Stomach smooth muscle (tissue), 2 donors: ENCODE measurements at regions not wholly inside any gene's neighbourhood (a gene's known extent, or its start where the extent isn't known, plus 50 kb on each side); places are given as distances from the start of the nearest gene placed in this dataset.
A peak's percentile ranks its signal among the peaks of the same experiment; 100 is the strongest.

Experiments used
- H3K27ac ChIP-seq: one replicate; pipeline ENCODE4 v1.7.0; 2013; ENCODE audit warnings: mild to moderate bottlenecking, low read length, inconsistent platforms
- H3K27me3 ChIP-seq, 2 donors: one replicate each; pipeline ENCODE4 v1.7.0; 2013; ENCODE audit warnings: low read length in 2 of 2; ENCODE audit not compliant: insufficient read depth in 2 of 2, control insufficient read depth in 1 of 2
- H3K36me3 ChIP-seq, 2 donors: one replicate each; pipeline ENCODE4 v1.7.0; 2013; ENCODE audit warnings: low read length in 2 of 2; ENCODE audit not compliant: control insufficient read depth in 2 of 2, insufficient read depth in 2 of 2
- H3K4me1 ChIP-seq: one replicate; pipeline ENCODE4 v1.7.0; 2013; ENCODE audit warnings: low read length; ENCODE audit not compliant: control insufficient read depth, insufficient read depth
- H3K4me3 ChIP-seq, 2 donors: one replicate each; pipeline ENCODE4 v1.7.0; 2013; ENCODE audit warnings: low read length in 2 of 2
- H3K9ac ChIP-seq, 2 donors: one replicate each; pipeline ENCODE4 v1.7.0; 2013; ENCODE audit warnings: low read length in 2 of 2, mild to moderate bottlenecking in 1 of 2
- H3K9me3 ChIP-seq, 2 donors: one replicate each; pipeline ENCODE4 v1.7.0; 2013; ENCODE audit warnings: low read length in 2 of 2; ENCODE audit not compliant: control insufficient read depth in 2 of 2
- donor health status: healthy.
- donor health status: Pancreatic carcinoma.

GRCh38 chr15:39340903-39341645 lies 239.8 kb upstream of the THBS1 start:
- Histone ChIP-seq H3K9me3 (peaks cover 0 to 6% of the 10 kb centered on the region in 2 donors), H3K36me3 (no peaks in the 10 kb centered on the region), H3K27ac (no peak overlapping the region), H3K9ac (no peak overlapping the region), H3K27me3 (no peaks in the 10 kb centered on the region), H3K4me3 (no peak overlapping the region), H3K4me1 (peaks cover 11% of the 10 kb centered on the region)

GRCh38 chr15:39344662-39345141 lies 236.2 kb upstream of the THBS1 start:
- no peaks in the 10 kb centered on the region for H3K36me3 ChIP-seq
- no peak overlapping the region for H3K4me3 ChIP-seq
- H3K27me3 ChIP-seq, result no peaks in the 10 kb centered on the region
- peaks cover 0 to 6% of the 10 kb centered on the region in 2 donors for H3K9me3 ChIP-seq
- H3K27ac ChIP-seq, result no peak overlapping the region
- H3K4me1 ChIP-seq, result no peaks in the 10 kb centered on the region
- no peak overlapping the region for H3K9ac ChIP-seq

GRCh38 chr15:39345176-39345575 lies 235.7 kb upstream of the THBS1 start:
- no peak overlapping the region for H3K27ac ChIP-seq
- peaks cover 0 to 6% of the 10 kb centered on the region in 2 donors for H3K9me3 ChIP-seq
- H3K9ac ChIP-seq, result no peak overlapping the region
- H3K4me1 ChIP-seq, result no peaks in the 10 kb centered on the region
- H3K36me3 ChIP-seq, result no peaks in the 10 kb centered on the region
- H3K4me3 ChIP-seq, result no peak overlapping the region
- H3K27me3 ChIP-seq, result no peaks in the 10 kb centered on the region

GRCh38 chr15:39347453-39347852 lies 233.4 kb upstream of the THBS1 start:
- no peak overlapping the region for H3K4me3 ChIP-seq
- H3K36me3 ChIP-seq, result no peaks in the 10 kb centered on the region

GRCh38 chr15:39350785-39351184 lies 230.1 kb upstream of the THBS1 start:
- Histone ChIP-seq H3K4me3 (no peak overlapping the region), H3K9ac (no peak overlapping the region), H3K27ac (no peak overlapping the region), H3K9me3 (no peaks in the 10 kb centered on the region), H3K27me3 (no peaks in the 10 kb centered on the region), H3K4me1 (peaks cover 3% of the 10 kb centered on the region), H3K36me3 (no peaks in the 10 kb centered on the region)

More at GRCh38 chr15:39347453-39347852, 233.4 kb upstream of the THBS1 start:
- peaks cover 0 to 3% of the 10 kb centered on the region in 2 donors for H3K9me3 ChIP-seq
- H3K4me1 ChIP-seq, result no peaks in the 10 kb centered on the region
- no peaks in the 10 kb centered on the region for H3K27me3 ChIP-seq
- H3K27ac ChIP-seq, result no peak overlapping the region
- H3K9ac ChIP-seq, result no peak overlapping the region

- Histone ChIP-seq H3K27ac (no peak overlapping the region), H3K36me3 (no peaks in the 10 kb centered on the region), H3K4me3 (no peak overlapping the region), H3K27me3 (no peaks in the 10 kb centered on the region), H3K4me1 (peaks cover 8% of the 10 kb centered on the region), H3K9ac (no peak overlapping the region), H3K9me3 (no peaks in the 10 kb centered on the region)
These were observed 226.7 kb upstream of the THBS1 start for GRCh38 chr15:39354189-39354588.

GRCh38 chr15:39357480-39358268 lies 223.2 kb upstream of the THBS1 start:
- no peak overlapping the region for H3K9ac ChIP-seq
- no peaks in the 10 kb centered on the region for H3K27me3 ChIP-seq
- H3K4me1 ChIP-seq, result peaks cover 8% of the 10 kb centered on the region
- H3K36me3 ChIP-seq, result no peaks in the 10 kb centered on the region
- peak overlapping the region in 1 of 2 donors; percentile 17 for H3K4me3 ChIP-seq
- H3K27ac ChIP-seq, result peak overlapping the region; percentile 53
- no peaks in the 10 kb centered on the region for H3K9me3 ChIP-seq

GRCh38 chr15:39358441-39359041 lies 222.3 kb upstream of the THBS1 start:
- Histone ChIP-seq H3K4me3 (no peak overlapping the region), H3K9ac (no peak overlapping the region), H3K4me1 (peaks cover 8% of the 10 kb centered on the region), H3K27ac (peak overlapping the region; percentile 53), H3K36me3 (no peaks in the 10 kb centered on the region), H3K9me3 (no peaks in the 10 kb centered on the region), H3K27me3 (no peaks in the 10 kb centered on the region)

- no peak overlapping the region for H3K9ac ChIP-seq
- H3K9me3 ChIP-seq, result no peaks in the 10 kb centered on the region
- no peak overlapping the region for H3K4me3 ChIP-seq
- no peaks in the 10 kb centered on the region for H3K36me3 ChIP-seq
- no peaks in the 10 kb centered on the region for H3K27me3 ChIP-seq
- no peak overlapping the region for H3K27ac ChIP-seq
- peaks cover 8% of the 10 kb centered on the region for H3K4me1 ChIP-seq
These were observed 221.1 kb upstream of the THBS1 start for GRCh38 chr15:39359771-39360170.

- Histone ChIP-seq H3K27me3 (no peaks in the 10 kb centered on the region), H3K9ac (no peak overlapping the region), H3K9me3 (no peaks in the 10 kb centered on the region), H3K4me1 (peaks cover 6% of the 10 kb centered on the region), H3K27ac (no peak overlapping the region), H3K4me3 (no peak overlapping the region), H3K36me3 (no peaks in the 10 kb centered on the region)
These were observed 220.4 kb upstream of the THBS1 start for GRCh38 chr15:39360452-39360851.
